Trophoblast cell (in vitro differentiated cells and primary cell): ENCODE measurements at regions not wholly inside any gene's neighbourhood (a gene's known extent, or its start where the extent isn't known, plus 50 kb on each side); places are given as distances from the start of the nearest gene placed in this dataset.

Experiments used
- DNase-seq, 2 donors: peaks; one replicate each; pipeline ENCODE4 v3.0.0-alpha.2; 2016
- H2AFZ ChIP-seq: 2 replicates; pipeline ENCODE4 v1.6.1; 2013; ENCODE audit warnings: low read length, moderate library complexity, mild to moderate bottlenecking; ENCODE audit not compliant: insufficient read depth, poor library complexity
- H2AK5ac ChIP-seq: 2 replicates; pipeline ENCODE4 v1.6.1; 2013; ENCODE audit warnings: mild to moderate bottlenecking, low read length
- H2BK120ac ChIP-seq: 2 replicates; pipeline ENCODE4 v1.6.1; 2013; ENCODE audit warnings: low read length, mild to moderate bottlenecking, moderate library complexity; ENCODE audit not compliant: insufficient read depth, poor library complexity
- H2BK12ac ChIP-seq: 2 replicates; pipeline ENCODE4 v1.6.1; 2013; ENCODE audit warnings: mild to moderate bottlenecking, low read length, moderate library complexity
- H2BK5ac ChIP-seq: 2 replicates; pipeline ENCODE4 v1.6.1; 2013; ENCODE audit warnings: low read length, low read depth, moderate library complexity, mild to moderate bottlenecking; ENCODE audit not compliant: poor library complexity
- H3K14ac ChIP-seq: 2 replicates; pipeline ENCODE4 v1.6.1; 2013; ENCODE audit warnings: mild to moderate bottlenecking, low read length
- H3K18ac ChIP-seq: 2 replicates; pipeline ENCODE4 v1.6.1; 2013; ENCODE audit warnings: mild to moderate bottlenecking, low read length
- H3K23ac ChIP-seq: 2 replicates; pipeline ENCODE4 v1.6.1; 2013; ENCODE audit warnings: low read length
- H3K27ac ChIP-seq: 2 replicates; pipeline ENCODE4 v1.5.1; 2013; ENCODE audit warnings: low read depth, mild to moderate bottlenecking, inconsistent platforms, low read length, moderate library complexity
- H3K27me3 ChIP-seq: 2 replicates; pipeline ENCODE4 v1.6.1; 2013; ENCODE audit warnings: inconsistent platforms, mild to moderate bottlenecking, low read length, moderate library complexity; ENCODE audit not compliant: insufficient read depth
- H3K36me3 ChIP-seq, 2 experiments: 1 replicate in 1 of 2; 2 replicates in 1 of 2; pipeline ENCODE4 v1.6.1; 2013; ENCODE audit warnings: low read length in 2 of 2, mild to moderate bottlenecking in 2 of 2, moderate library complexity in 1 of 2; ENCODE audit not compliant: insufficient read depth in 2 of 2, control insufficient read depth in 1 of 2
- H3K4ac ChIP-seq: 2 replicates; pipeline ENCODE4 v1.6.1; 2013; ENCODE audit warnings: low read depth, mild to moderate bottlenecking, low read length, moderate library complexity
- H3K4me1 ChIP-seq, 2 experiments: 1 replicate in 1 of 2; 2 replicates in 1 of 2; pipeline ENCODE4 v1.6.1; 2013; ENCODE audit warnings: low read length in 2 of 2, mild to moderate bottlenecking in 2 of 2, moderate library complexity in 1 of 2; ENCODE audit not compliant: insufficient read depth in 2 of 2, control insufficient read depth in 1 of 2
- H3K4me2 ChIP-seq: 2 replicates; pipeline ENCODE4 v1.6.1; 2013; ENCODE audit warnings: inconsistent platforms, mild to moderate bottlenecking, low read length, moderate library complexity
- H3K4me3 ChIP-seq: 2 replicates; pipeline ENCODE4 v1.5.1; 2013; ENCODE audit warnings: mild to moderate bottlenecking, low read depth, low read length, inconsistent platforms
- H3K79me1 ChIP-seq: one replicate; pipeline ENCODE4 v1.6.1; 2013; ENCODE audit warnings: low read length
- H3K79me2 ChIP-seq: 2 replicates; pipeline ENCODE4 v1.6.1; 2013; ENCODE audit warnings: low read length, mild to moderate bottlenecking; ENCODE audit not compliant: control insufficient read depth, insufficient read depth, poor library complexity
- H3K9ac ChIP-seq: 2 replicates; pipeline ENCODE4 v1.6.1; 2013; ENCODE audit warnings: mild to moderate bottlenecking, low read length
- H3K9me3 ChIP-seq: 2 replicates; pipeline ENCODE4 v1.6.1; 2013; ENCODE audit warnings: low read depth, mild to moderate bottlenecking, control low read depth, inconsistent platforms, low read length; ENCODE audit not compliant: insufficient read depth
- H4K12ac ChIP-seq: 2 replicates; pipeline ENCODE4 v1.6.1; 2013; ENCODE audit warnings: low read depth, mild to moderate bottlenecking, low read length, moderate library complexity
- H4K8ac ChIP-seq: 2 replicates; pipeline ENCODE4 v1.6.1; 2013; ENCODE audit warnings: low read depth, mild to moderate bottlenecking, low read length, moderate library complexity
- H4K91ac ChIP-seq: one replicate; pipeline ENCODE4 v1.6.1; 2013; ENCODE audit warnings: low read depth, mild to moderate bottlenecking, low read length, moderate library complexity
- WGBS: extraction: QIAGEN DNeasy Blood & Tissue Kit; methylation state at CpG from one replicate; pipeline ENCODE4 v1.1.7; 2013; ENCODE audit warnings: missing lambda C conversion rate; ENCODE audit not compliant: insufficient read length, insufficient coverage; ENCODE audit errors: extremely low coverage; 5-methylcytosine and 5-hydroxymethylcytosine counted together

GRCh38 chr13:111404746-111405145, 84.3 kb downstream of the TEX29 start:
- Histone ChIP-seq H3K36me3 (no peaks in the 10 kb centered on the region), H3K23ac (no peak overlapping the region), H3K4ac (no peak overlapping the region), H2AK5ac (no peak overlapping the region), H3K9me3 (no peaks in the 10 kb centered on the region), H2AFZ (no peak overlapping the region), H3K14ac (no peak overlapping the region), H3K79me1 (no peaks in the 10 kb centered on the region), H4K8ac (no peak overlapping the region), H3K4me2 (no peak overlapping the region), H3K9ac (no peak overlapping the region), H2BK12ac (no peak overlapping the region), H3K4me1 (no peaks in the 10 kb centered on the region), H3K79me2 (no peaks in the 10 kb centered on the region), H3K27me3 (peaks cover 3% of the 10 kb centered on the region), H3K4me3 (no peak overlapping the region), H4K91ac (no peak overlapping the region), H3K18ac (no peak overlapping the region), H3K27ac (no peak overlapping the region), H2BK120ac (no peak overlapping the region), H2BK5ac (no peak overlapping the region), H4K12ac (no peak overlapping the region)
- WGBS, result no CpG with 5 or more reads among the region's 12 CpGs
- DNase-seq, result no peak

- H3K27me3 ChIP-seq, result peaks cover 3% of the 10 kb centered on the region
- H3K18ac ChIP-seq, result no peak overlapping the region
Observed at GRCh38 chr13:111406636-111407035, 86.2 kb downstream of the TEX29 start.

GRCh38 chr13:111407381-111408131, 87.1 kb downstream of the TEX29 start:
- H3K27me3 ChIP-seq, result peaks cover 3% of the 10 kb centered on the region
- no peak overlapping the region for H3K14ac ChIP-seq
- no peaks in the 10 kb centered on the region for H3K79me2 ChIP-seq
- H2BK12ac ChIP-seq, result no peak overlapping the region
- no peaks in the 10 kb centered on the region for H3K9me3 ChIP-seq
- no peak overlapping the region for H3K9ac ChIP-seq
- WGBS, result no CpG with 5 or more reads among the region's 23 CpGs
- H2BK120ac ChIP-seq, result no peak overlapping the region
- H3K4ac ChIP-seq, result no peak overlapping the region
- H3K79me1 ChIP-seq, result no peaks in the 10 kb centered on the region
- no peak overlapping the region for H2AFZ ChIP-seq
- no peak overlapping the region for H3K4me2 ChIP-seq
- DNase-seq, result no peak
- no peak overlapping the region for H3K27ac ChIP-seq
- H3K4me3 ChIP-seq, result no peak overlapping the region
- H3K23ac ChIP-seq, result no peak overlapping the region
- H4K12ac ChIP-seq, result no peak overlapping the region
- no peak overlapping the region for H3K18ac ChIP-seq
- no peak overlapping the region for H2BK5ac ChIP-seq
- H4K8ac ChIP-seq, result no peak overlapping the region
- H4K91ac ChIP-seq, result no peak overlapping the region
- H3K36me3 ChIP-seq, result no peaks in the 10 kb centered on the region
- H3K4me1 ChIP-seq, result no peaks in the 10 kb centered on the region
- no peak overlapping the region for H2AK5ac ChIP-seq

More at GRCh38 chr13:111406636-111407035, 86.2 kb downstream of the TEX29 start:
- Histone ChIP-seq H3K4me3 (no peak overlapping the region), H3K79me1 (no peaks in the 10 kb centered on the region), H3K9ac (no peak overlapping the region), H3K4me2 (no peak overlapping the region), H4K8ac (no peak overlapping the region), H2AFZ (no peak overlapping the region), H3K36me3 (no peaks in the 10 kb centered on the region), H4K91ac (no peak overlapping the region), H4K12ac (no peak overlapping the region), H3K14ac (no peak overlapping the region), H3K4me1 (no peaks in the 10 kb centered on the region), H3K79me2 (no peaks in the 10 kb centered on the region), H2BK5ac (no peak overlapping the region), H2AK5ac (no peak overlapping the region), H3K27ac (no peak overlapping the region), H3K9me3 (no peaks in the 10 kb centered on the region), H3K4ac (no peak overlapping the region), H2BK12ac (no peak overlapping the region), H3K23ac (no peak overlapping the region), H2BK120ac (no peak overlapping the region)
- WGBS, result no CpG with 5 or more reads among the region's 3 CpGs
- no peak for DNase-seq

- no peak overlapping the region for H3K14ac ChIP-seq
- no peak overlapping the region for H3K27ac ChIP-seq
- no peak overlapping the region for H4K12ac ChIP-seq
- no peaks in the 10 kb centered on the region for H3K9me3 ChIP-seq
- no CpG with 5 or more reads among the region's 10 CpGs for WGBS
- no peak overlapping the region for H2AK5ac ChIP-seq
- no peaks in the 10 kb centered on the region for H3K79me1 ChIP-seq
- no peak overlapping the region for H2BK5ac ChIP-seq
- H3K27me3 ChIP-seq, result peaks cover 3% of the 10 kb centered on the region
- H3K18ac ChIP-seq, result no peak overlapping the region
- H3K4me2 ChIP-seq, result no peak overlapping the region
- no peak overlapping the region for H3K23ac ChIP-seq
- no peak overlapping the region for H3K4me3 ChIP-seq
- no peaks in the 10 kb centered on the region for H3K79me2 ChIP-seq
- no peak overlapping the region for H2AFZ ChIP-seq
- no peaks in the 10 kb centered on the region for H3K4me1 ChIP-seq
- H2BK120ac ChIP-seq, result no peak overlapping the region
- H3K4ac ChIP-seq, result no peak overlapping the region
- DNase-seq, result no peak
- no peak overlapping the region for H2BK12ac ChIP-seq
- no peak overlapping the region for H4K91ac ChIP-seq
- H3K9ac ChIP-seq, result no peak overlapping the region
- no peaks in the 10 kb centered on the region for H3K36me3 ChIP-seq
- no peak overlapping the region for H4K8ac ChIP-seq
Observed at GRCh38 chr13:111409413-111409812, 89.0 kb downstream of the TEX29 start.
